ENCODE measurements at regions not wholly inside any gene's neighbourhood (a gene's known extent, or its start where the extent isn't known, plus 50 kb on each side); places are given as distances from the start of the nearest gene placed in this dataset.

DNA sequence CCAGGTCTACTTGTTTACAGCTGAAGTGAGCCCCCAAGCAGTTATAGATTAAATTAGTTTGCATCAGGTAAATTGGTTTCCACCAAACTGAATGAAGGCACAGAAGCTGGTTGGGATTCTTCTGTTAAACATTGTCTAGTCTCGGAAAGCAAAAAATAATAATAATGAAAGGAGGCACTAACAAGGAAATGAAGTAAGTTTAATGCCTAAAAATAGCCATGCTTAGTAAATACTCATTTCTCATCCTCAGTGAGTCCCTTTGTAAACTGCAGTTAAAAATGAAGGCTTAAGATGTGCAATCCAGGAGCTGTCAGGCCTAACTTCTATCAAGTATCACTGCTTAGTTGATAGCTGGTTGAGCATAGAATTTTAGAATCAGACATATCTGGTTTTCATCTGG, 113.5 kb downstream of the BTG1 start:
- no peak for DNase-seq (ENCODE audit: low read depth)

DNA sequence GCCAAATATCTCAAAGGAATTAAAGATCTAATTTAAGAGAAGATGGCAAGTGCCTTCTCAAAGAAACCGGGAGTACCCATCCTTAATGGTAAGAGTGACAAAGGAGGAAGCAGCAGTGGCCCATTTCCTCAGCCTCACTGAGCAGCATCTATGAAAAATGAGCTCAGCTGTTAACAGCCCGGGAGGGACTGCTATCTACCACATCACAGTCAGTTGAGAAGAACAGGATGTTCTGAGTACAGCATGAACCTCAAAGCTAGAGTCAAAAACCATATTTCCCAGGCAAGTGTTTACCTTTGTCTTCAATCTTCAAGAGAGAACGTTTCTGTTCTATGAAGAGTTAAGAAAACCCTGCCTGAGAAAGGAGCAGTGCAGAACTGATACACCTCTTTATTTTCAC, 115.0 kb downstream of the BTG1 start:
- DNase-seq (ENCODE audit: low read depth) = no peak

GRCh38 chr12:92029902-92030586, 115.6 kb downstream of the BTG1 start:
- no peak for DNase-seq (ENCODE audit: low read depth)

- DNase-seq (ENCODE audit: low read depth) = no peak
Observed at GRCh38 chr12:92029136-92029535, 116.5 kb downstream of the BTG1 start.

DNA sequence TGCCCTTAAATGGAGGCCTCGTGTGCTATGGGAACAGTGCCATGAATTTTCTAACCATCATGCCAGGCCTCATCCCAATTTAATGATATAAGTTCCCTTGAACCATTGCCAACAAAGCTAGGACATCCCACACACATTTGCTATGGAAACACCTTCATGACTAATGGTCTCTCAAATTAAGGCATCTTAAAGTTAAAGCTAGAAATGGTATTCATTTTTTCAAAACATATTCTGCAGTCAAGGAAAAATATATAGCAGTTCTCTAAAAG, 117.3 kb downstream of the BTG1 start:
- DNase-seq (ENCODE audit: low read depth) = peak; percentile 21

- DNase-seq (ENCODE audit: low read depth) = no peak
Observed at GRCh38 chr12:92027701-92028440, 117.8 kb downstream of the BTG1 start.

DNA sequence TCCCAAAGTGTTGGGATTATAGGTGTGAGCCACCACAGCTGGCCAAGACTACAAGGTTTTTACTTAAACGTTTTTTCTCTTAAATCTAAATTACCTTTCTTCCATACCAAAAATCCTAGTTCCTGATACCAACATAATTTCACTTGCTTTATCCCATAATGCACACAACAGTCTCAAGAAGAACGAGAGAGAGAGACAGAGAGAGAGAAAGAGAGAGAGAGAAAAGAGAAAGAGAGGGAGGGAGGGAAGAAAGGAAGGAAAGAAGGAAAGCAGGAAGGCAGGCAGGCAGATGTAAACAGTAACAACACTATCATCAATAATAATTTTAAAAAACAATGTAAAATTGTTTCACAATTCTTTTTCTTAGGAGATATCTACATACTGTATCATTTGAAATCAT, 118.4 kb downstream of the BTG1 start:
- DNase-seq (ENCODE audit: low read depth) = no peak

- DNase-seq (ENCODE audit: low read depth) = no peak
Observed at GRCh38 chr12:92025462-92026207, 120.0 kb downstream of the BTG1 start.

- DNase-seq (ENCODE audit: low read depth) = no peak
Observed at GRCh38 chr12:92022093-92022492, 123.6 kb downstream of the BTG1 start.

DNA sequence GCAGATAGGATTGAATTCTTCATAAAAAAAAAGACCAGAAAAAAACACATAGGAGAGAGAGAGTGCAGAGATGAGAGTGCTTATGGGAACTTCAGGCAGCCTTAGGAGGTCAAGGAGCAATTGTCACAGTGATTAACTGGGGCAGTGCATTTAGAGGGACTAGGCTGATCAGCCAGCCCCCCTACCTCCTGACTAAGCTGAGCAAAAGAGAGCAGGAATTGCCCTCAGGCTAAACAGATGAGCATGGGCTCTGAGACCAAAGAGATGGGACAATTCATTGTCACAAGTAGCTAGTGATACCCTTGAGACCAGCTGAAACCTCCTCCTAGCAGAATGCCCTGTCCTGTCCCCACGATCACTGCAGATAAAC, 124.0 kb downstream of the BTG1 start:
- peak; percentile 7 for DNase-seq (ENCODE audit: low read depth)

- DNase-seq (ENCODE audit: low read depth) = no peak
Observed at GRCh38 chr12:92020983-92021665, 124.5 kb downstream of the BTG1 start.

DNA sequence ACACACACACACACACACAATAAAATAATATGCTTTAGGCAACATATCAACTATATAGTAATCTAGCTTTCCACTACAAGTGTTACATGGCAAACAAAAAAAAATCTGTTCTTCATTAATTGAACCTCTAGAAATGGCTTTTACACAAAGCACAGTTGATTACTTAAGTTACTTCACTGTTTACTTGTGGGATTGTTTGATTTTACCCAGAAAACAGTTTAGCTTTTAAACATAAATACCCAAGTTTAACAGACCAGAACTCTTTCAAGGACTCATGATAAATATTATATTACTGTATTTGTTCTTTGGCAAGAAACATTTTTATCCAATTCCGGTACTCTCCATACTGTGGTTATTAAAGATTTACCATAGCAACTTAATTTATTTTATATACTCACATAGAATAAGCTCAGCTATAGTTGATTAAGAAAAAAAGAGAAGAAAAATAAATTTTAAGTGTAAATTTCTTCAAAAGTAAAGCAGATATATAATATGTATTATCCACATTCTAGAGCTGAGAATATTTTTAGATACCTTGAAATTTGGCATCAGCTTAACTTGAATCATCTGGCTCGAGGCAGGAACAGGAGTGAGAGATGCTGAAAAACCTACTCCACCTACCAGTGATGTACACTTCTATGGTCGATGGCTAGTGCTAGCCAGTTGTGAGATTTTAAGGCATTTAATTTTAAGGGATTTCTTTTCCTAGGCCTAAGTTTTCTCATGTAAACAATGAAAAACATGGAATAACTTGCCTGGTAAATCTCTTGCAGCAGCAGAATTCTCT, 126.0 kb downstream of the BTG1 start:
- DNase-seq (ENCODE audit: low read depth) = no peak

GRCh38 chr12:92012691-92013090, 133.0 kb downstream of the BTG1 start:
- no peak for DNase-seq (ENCODE audit: low read depth)

GRCh38 chr12:92010853-92011701, 134.6 kb downstream of the BTG1 start:
- DNase-seq (ENCODE audit: low read depth) = no peak

GRCh38 chr12:92010368-92010767, 135.3 kb downstream of the BTG1 start:
- no peak for DNase-seq (ENCODE audit: low read depth)

DNA sequence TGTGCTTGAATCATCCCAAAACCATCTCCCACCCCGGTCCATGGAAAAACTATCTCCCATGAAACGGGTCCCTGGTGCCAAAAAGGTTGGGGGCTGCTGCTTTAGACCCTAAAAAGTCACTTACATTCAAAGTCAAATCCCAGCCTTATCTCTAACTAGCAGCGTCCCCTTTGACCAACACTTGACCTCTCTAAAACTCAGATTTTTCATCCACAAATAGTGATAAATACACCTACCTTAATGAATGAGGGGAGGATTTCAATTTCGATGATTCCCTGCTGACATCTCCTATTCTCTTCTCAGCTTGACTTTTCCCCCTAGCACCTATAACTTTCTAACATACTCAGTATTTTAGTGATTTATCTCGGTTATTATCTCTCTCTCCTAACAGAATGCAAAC, 137.3 kb downstream of the BTG1 start:
- no peak for DNase-seq (ENCODE audit: low read depth)

DNA sequence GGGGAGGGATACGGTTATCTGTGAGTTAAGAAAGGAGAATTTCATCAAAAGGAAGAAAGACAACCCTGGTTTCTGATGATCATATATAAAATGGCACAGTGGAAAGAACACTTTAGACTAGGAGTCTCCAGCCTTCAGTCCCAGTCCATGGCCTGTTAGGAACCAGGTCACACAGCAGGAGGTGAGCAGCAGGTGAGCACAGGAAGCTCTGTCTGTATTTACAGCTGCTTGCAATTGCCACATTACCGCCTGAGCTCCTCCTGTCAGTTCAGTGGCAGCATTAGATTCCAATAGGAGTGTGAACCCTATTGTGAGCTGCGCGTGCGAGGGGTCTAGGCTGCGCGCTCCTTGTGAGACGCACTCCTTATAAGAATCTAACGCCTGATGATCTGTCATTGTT, 137.9 kb downstream of the BTG1 start:
- DNase-seq (ENCODE audit: low read depth) = no peak

GRCh38 chr12:92003701-92004100, 141.9 kb downstream of the BTG1 start:
- DNase-seq (ENCODE audit: low read depth) = no peak

DNA sequence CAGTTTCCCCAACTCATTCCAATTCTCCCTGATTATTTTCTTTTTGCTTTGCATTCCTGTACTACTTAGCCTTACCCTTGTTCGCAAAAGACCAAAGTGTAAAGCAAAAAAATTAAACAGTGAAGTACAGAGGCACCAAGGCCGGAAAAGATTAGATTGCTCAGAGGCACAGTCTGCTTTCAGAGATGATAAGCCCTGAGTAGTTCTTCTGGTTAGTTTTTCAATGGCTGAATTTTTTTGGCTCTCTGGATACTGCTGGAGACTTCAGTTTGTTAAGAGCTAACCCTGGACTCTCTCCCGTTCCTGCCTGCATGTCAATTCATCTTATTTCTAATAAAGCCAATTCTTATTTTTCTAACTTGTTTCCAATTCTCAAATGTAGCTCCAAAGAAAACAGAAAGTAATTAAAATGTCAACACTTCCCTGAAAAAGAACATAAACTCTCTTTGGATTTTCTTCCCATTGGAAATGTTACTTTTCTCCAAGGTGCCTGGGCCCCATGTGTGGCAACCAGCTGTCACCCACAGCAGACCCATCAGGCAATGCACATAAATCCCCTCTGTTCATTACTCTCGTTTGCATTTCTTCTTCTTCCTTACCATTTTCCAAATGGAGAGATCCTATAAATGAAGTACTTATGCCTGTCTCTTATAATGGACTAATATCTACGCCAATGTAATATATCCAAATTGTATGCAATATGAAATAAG, 142.8 kb downstream of the BTG1 start:
- no peak for DNase-seq (ENCODE audit: low read depth)

GRCh38 chr12:92002195-92002649, 143.4 kb downstream of the BTG1 start:
- peak; percentile 26 for DNase-seq (ENCODE audit: low read depth)

Measured in Daoy (cell line).